GM18511 (cell line): ENCODE measurements at regions not wholly inside any gene's neighbourhood (a gene's known extent, or its start where the extent isn't known, plus 50 kb on each side); places are given as distances from the start of the nearest gene placed in this dataset.

ENCODE experiments used
- ATAC-seq: cut with Tn5 transposase; IDR thresholded peaks from one replicate; pipeline ENCODE4 v1.9.1; 2021; ENCODE audit warnings: mild to moderate bottlenecking, moderate library complexity; ENCODE audit not compliant: unreplicated experiment

- ATAC-seq, result no peak
These were observed 220.5 kb upstream of the PMEPA1 start for GRCh38 chr20:57930351-57930750.

GRCh38 chr20:57928181-57928967, 218.6 kb upstream of the PMEPA1 start:
- ATAC-seq, result no peak

- ATAC-seq, result no peak
These were observed 217.6 kb upstream of the PMEPA1 start for GRCh38 chr20:57927376-57927775.

GRCh38 chr20:57922706-57923105, 212.9 kb upstream of the PMEPA1 start:
- no peak for ATAC-seq

- no peak for ATAC-seq
These were observed 212.3 kb upstream of the PMEPA1 start for GRCh38 chr20:57922083-57922482.

GRCh38 chr20:57921676-57922075, 211.9 kb upstream of the PMEPA1 start:
- no peak for ATAC-seq

- no peak for ATAC-seq
These were observed 211.2 kb upstream of the PMEPA1 start for GRCh38 chr20:57920971-57921370.

GRCh38 chr20:57919049-57919448, 209.2 kb upstream of the PMEPA1 start:
- ATAC-seq, result no peak

GRCh38 chr20:57918551-57918950, 208.7 kb upstream of the PMEPA1 start:
- no peak for ATAC-seq

GRCh38 chr20:57914205-57914604, 204.4 kb upstream of the PMEPA1 start:
- ATAC-seq, result no peak

GRCh38 chr20:57913156-57913930, 203.5 kb upstream of the PMEPA1 start:
- ATAC-seq, result no peak

GRCh38 chr20:57912227-57912582, 202.4 kb upstream of the PMEPA1 start:
- no peak for ATAC-seq

- ATAC-seq, result no peak
These were observed 201.9 kb upstream of the PMEPA1 start for GRCh38 chr20:57911512-57912226.

GRCh38 chr20:57910716-57911115, 200.9 kb upstream of the PMEPA1 start:
- ATAC-seq, result no peak

- no peak for ATAC-seq
These were observed 200.0 kb upstream of the PMEPA1 start for GRCh38 chr20:57909763-57910331.

GRCh38 chr20:57908704-57909630, 199.2 kb upstream of the PMEPA1 start:
- ATAC-seq, result no peak

GRCh38 chr20:57908226-57908625, 198.4 kb upstream of the PMEPA1 start:
- no peak for ATAC-seq

- no peak for ATAC-seq
These were observed 197.6 kb upstream of the PMEPA1 start for GRCh38 chr20:57907131-57908000.

GRCh38 chr20:57905448-57905847, 195.6 kb upstream of the PMEPA1 start:
- ATAC-seq, result no peak
